Caco-2 (cell line): ENCODE measurements at regions not wholly inside any gene's neighbourhood (a gene's known extent, or its start where the extent isn't known, plus 50 kb on each side); places are given as distances from the start of the nearest gene placed in this dataset.

ENCODE experiments used
- BruUV-seq: library from RNA; stranded (reverse); fragments of 400-500 nt; replicated peaks from 2 replicates; lab custom pipeline; 2021; lab: Mats Ljungman, UMichigan
- CTCF ChIA-PET: fragments of 300-600 bp; sonication (Branson Sonifier 250); formaldehyde crosslinking; loops from one replicate; lab custom pipeline; 2022; ENCODE audit warnings: antibody characterized with exemption; lab: Charles Lee
- POLR2A ChIA-PET: fragments of 300-600 bp; sonication (Branson Sonifier 250); formaldehyde crosslinking; loops from one replicate; lab custom pipeline; 2022; ENCODE audit warnings: antibody characterized with exemption; lab: Charles Lee
- DNase-seq, 2 experiments: peaks; one replicate each; pipeline versions ENCODE4 v3.0.0 to v3.0.0-alpha.2; 2020 to 2022
- H3K27me3 ChIP-seq: replicated peaks from 2 replicates; pipeline ENCODE4 v1.6.0; 2011; ENCODE audit warnings: low read length; ENCODE audit not compliant: control insufficient read depth, insufficient read depth
- H3K36me3 ChIP-seq: 2 replicates; pipeline ENCODE4 v1.5.1; 2011; ENCODE audit warnings: low read length; ENCODE audit not compliant: control insufficient read depth, insufficient read depth
- H3K4me1 ChIP-seq: fragments of 250-450 bp; sonication (Bioruptor Pico); 2 replicates; pipeline ENCODE4 v1.5.1; 2020; ENCODE audit warnings: mild to moderate bottlenecking
- H3K4me3 ChIP-seq: 2 replicates; pipeline ENCODE4 v1.5.1; 2011; ENCODE audit warnings: low read depth, mild to moderate bottlenecking, control low read depth, low read length
- H3K9me3 ChIP-seq: fragments of 250-450 bp; sonication (Bioruptor Pico); 2 replicates; pipeline ENCODE4 v1.5.1; 2020; ENCODE audit warnings: mild to moderate bottlenecking, moderate library complexity
- H3K27ac Mint-ChIP-seq: one replicate; pipeline ENCODE4 v1.8.0; 2022; ENCODE audit warnings: mixed read lengths; ENCODE audit not compliant: unreplicated experiment
- H3K27me3 Mint-ChIP-seq: one replicate; pipeline ENCODE4 v1.8.0; 2022; ENCODE audit warnings: mixed read lengths; ENCODE audit not compliant: insufficient read depth, unreplicated experiment
- H3K36me3 Mint-ChIP-seq: one replicate; pipeline ENCODE4 v1.8.0; 2022; ENCODE audit warnings: mild to moderate bottlenecking, mixed read lengths; ENCODE audit not compliant: insufficient read depth, unreplicated experiment
- H3K4me1 Mint-ChIP-seq: one replicate; pipeline ENCODE4 v1.8.0; 2022; ENCODE audit warnings: low read depth, mixed read lengths; ENCODE audit not compliant: unreplicated experiment
- H3K4me3 Mint-ChIP-seq: one replicate; pipeline ENCODE4 v1.8.0; 2022; ENCODE audit warnings: mild to moderate bottlenecking, moderate library complexity, mixed read lengths; ENCODE audit not compliant: unreplicated experiment
- H3K9me3 Mint-ChIP-seq: one replicate; pipeline ENCODE4 v1.8.0; 2022; ENCODE audit warnings: mixed read lengths; ENCODE audit not compliant: unreplicated experiment
- intact Hi-C: fragments of 100-400 bp; cut with micrococcal nuclease; formaldehyde crosslinking; loops from one replicate; pipeline ENCODE4 v1.10.0; 2022; ENCODE audit not compliant: unreplicated experiment
- TF ChIP-seq, protein P1 (sequence below), 2 experiments: fragments of 200-600 bp in 1 of 2; IDR thresholded peaks; 1 replicate in 1 of 2; 2 replicates in 1 of 2; pipeline versions ENCODE4 v1.5.1 to v1.8.0; 2011 to 2022; ENCODE audit warnings: antibody characterized with exemption in 1 of 2, control low read depth in 1 of 2, inconsistent platforms in 1 of 2, low read depth in 1 of 2, low read length in 1 of 2, mild to moderate bottlenecking in 1 of 2, moderate library complexity in 1 of 2; ENCODE audit not compliant: insufficient read depth in 1 of 2, severe bottlenecking in 1 of 2, unreplicated experiment in 1 of 2

DNA sequence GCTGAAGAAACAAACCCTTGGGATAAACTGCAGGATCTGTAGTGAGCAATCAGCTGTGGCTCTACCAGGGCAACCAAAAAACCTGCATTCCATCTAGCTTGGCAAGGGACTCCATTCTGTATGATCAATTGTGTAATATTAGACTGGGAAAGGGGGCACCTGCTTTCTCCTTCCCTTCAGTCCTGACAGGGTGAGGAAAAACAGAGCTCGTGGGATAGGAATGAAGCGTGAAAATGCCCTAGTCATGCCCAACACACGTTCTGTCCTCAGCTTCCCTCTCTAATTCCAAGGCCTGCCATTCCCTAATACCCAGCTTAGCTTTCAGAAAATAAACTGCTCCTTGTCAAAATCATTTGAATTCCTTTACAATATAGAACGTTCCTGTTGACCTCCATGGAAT is 442.3 kb downstream of the PLPP3 start:
- ChIA-PET POLR2A (no interaction called here), CTCF (no interaction called here)
- Histone ChIP-seq H3K9me3 (no peaks in the 10 kb centered on the region), H3K4me1 (peaks cover 1% of the 10 kb centered on the region; the same call in 1 of the 2 replicates), H3K4me3 (no peak overlapping the region), H3K36me3 (no peaks in the 10 kb centered on the region), H3K27me3 (no peaks in the 10 kb centered on the region)
- no TSS peak for BruUV-seq
- no peak overlapping the region for H3K4me3 Mint-ChIP-seq
- no peaks in the 10 kb centered on the region for H3K9me3 Mint-ChIP-seq
- no peak overlapping the region for H3K27ac Mint-ChIP-seq
- intact Hi-C loops = no loop called here
- no peaks in the 10 kb centered on the region for H3K36me3 Mint-ChIP-seq
- TF ChIP-seq, protein P1, sequence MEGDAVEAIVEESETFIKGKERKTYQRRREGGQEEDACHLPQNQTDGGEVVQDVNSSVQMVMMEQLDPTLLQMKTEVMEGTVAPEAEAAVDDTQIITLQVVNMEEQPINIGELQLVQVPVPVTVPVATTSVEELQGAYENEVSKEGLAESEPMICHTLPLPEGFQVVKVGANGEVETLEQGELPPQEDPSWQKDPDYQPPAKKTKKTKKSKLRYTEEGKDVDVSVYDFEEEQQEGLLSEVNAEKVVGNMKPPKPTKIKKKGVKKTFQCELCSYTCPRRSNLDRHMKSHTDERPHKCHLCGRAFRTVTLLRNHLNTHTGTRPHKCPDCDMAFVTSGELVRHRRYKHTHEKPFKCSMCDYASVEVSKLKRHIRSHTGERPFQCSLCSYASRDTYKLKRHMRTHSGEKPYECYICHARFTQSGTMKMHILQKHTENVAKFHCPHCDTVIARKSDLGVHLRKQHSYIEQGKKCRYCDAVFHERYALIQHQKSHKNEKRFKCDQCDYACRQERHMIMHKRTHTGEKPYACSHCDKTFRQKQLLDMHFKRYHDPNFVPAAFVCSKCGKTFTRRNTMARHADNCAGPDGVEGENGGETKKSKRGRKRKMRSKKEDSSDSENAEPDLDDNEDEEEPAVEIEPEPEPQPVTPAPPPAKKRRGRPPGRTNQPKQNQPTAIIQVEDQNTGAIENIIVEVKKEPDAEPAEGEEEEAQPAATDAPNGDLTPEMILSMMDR (IDR thresholded peaks at IDR 0.05; ENCODE audit: insufficient read depth in 1 of 2, low read depth in 1 of 2, low read length in 1 of 2, severe bottlenecking in 1 of 2, unreplicated experiment in 1 of 2) = no peak
- H3K4me1 Mint-ChIP-seq = no peaks in the 10 kb centered on the region
- DNase-seq = no peak
- H3K27me3 Mint-ChIP-seq = no peaks in the 10 kb centered on the region

GRCh38 chr1:56135864-56136147 is 443.6 kb downstream of the PLPP3 start:
- intact Hi-C loops = no loop called here
- H3K27me3 Mint-ChIP-seq = no peaks in the 10 kb centered on the region
- TF ChIP-seq, protein P1 (IDR thresholded peaks at IDR 0.05; ENCODE audit: insufficient read depth in 1 of 2, low read depth in 1 of 2, low read length in 1 of 2, severe bottlenecking in 1 of 2, unreplicated experiment in 1 of 2) = no peak
- H3K4me1 Mint-ChIP-seq = no peaks in the 10 kb centered on the region
- H3K9me3 Mint-ChIP-seq = no peaks in the 10 kb centered on the region
- no peaks in the 10 kb centered on the region for H3K4me1 ChIP-seq
- no peaks in the 10 kb centered on the region for H3K36me3 Mint-ChIP-seq
- POLR2A ChIA-PET = no interaction called here
- H3K36me3 ChIP-seq = no peaks in the 10 kb centered on the region
- CTCF ChIA-PET = no interaction called here
- H3K27ac Mint-ChIP-seq = no peak overlapping the region
- H3K4me3 ChIP-seq = no peak overlapping the region
- H3K4me3 Mint-ChIP-seq = no peak overlapping the region
- H3K9me3 ChIP-seq = no peaks in the 10 kb centered on the region
- DNase-seq = no peak
- no TSS peak for BruUV-seq
- no peaks in the 10 kb centered on the region for H3K27me3 ChIP-seq

- BruUV-seq = no TSS peak
- POLR2A ChIA-PET = no interaction called here
- intact Hi-C loops = no loop called here
These were observed 444.1 kb downstream of the PLPP3 start for GRCh38 chr1:56135069-56135863.

More at GRCh38 chr1:56135069-56135863, 444.1 kb downstream of the PLPP3 start:
- Mint-ChIP-seq H3K4me3 (no peak overlapping the region), H3K27ac (no peak overlapping the region), H3K4me1 (no peaks in the 10 kb centered on the region), H3K9me3 (no peaks in the 10 kb centered on the region), H3K27me3 (no peaks in the 10 kb centered on the region), H3K36me3 (no peaks in the 10 kb centered on the region)
- no peak overlapping the region for H3K4me3 ChIP-seq
- no peak for DNase-seq
- H3K9me3 ChIP-seq = no peaks in the 10 kb centered on the region
- H3K4me1 ChIP-seq = no peaks in the 10 kb centered on the region
- CTCF ChIA-PET = no interaction called here
- no peaks in the 10 kb centered on the region for H3K27me3 ChIP-seq
- H3K36me3 ChIP-seq = no peaks in the 10 kb centered on the region
- TF ChIP-seq, protein P1 (IDR thresholded peaks at IDR 0.05; ENCODE audit: insufficient read depth in 1 of 2, low read depth in 1 of 2, low read length in 1 of 2, severe bottlenecking in 1 of 2, unreplicated experiment in 1 of 2) = no peak
